ENCODE measurements at regions not wholly inside any gene's neighbourhood (a gene's known extent, or its start where the extent isn't known, plus 50 kb on each side); places are given as distances from the start of the nearest gene placed in this dataset.

DNA sequence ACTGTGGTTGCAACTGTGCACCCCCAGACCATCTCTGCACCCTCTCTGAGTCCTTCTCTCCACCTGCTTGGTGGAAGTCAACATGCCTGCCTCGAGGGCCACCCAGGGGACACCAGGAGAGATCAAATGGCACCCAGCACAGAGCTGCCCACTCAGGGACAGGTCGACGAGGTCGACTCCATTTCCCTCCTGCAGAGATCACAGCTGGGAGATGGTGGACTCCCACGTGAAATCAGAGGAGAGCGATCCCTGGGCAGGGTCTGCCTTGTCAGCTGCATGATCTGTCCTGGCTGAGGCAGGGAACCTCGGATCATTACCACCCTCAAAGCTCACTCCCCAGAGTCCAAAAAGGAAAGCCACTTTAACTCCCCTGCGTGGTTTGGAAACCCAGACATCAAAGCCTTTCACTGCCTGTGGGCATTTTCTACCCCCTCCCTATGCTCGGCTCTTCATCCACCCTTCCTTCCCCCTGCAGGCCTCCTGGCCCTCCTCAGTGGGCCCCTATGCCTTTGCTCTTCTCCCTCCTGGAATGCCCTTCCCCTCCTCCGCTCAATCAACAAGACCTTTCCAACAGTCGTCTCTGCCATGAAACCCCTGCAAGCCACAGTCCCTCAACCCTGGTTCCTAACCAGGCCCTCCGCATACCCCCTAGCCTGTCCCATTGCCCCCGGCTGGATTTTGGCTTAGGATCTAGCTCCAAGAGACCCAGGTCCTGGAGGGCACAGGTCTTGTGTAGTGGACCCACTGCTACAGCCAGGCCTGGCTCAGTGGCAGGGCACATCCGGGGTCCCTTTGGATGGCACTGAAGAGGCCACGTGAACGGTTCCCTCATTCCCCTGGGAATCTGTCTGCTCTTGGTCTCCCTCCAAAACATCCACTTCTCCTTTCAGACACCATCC is 103.8 kb upstream of the RPL38 start:
- Mint-ChIP-seq H3K27me3 (ENCODE audit: low read depth) (no peaks in the 10 kb centered on the region; the same call in 1 of the 2 replicates), H3K9me3 (no peaks in the 10 kb centered on the region), H3K4me1 (no peaks in the 10 kb centered on the region), H3K36me3 (no peaks in the 10 kb centered on the region), H3K4me3 (no peak overlapping the region), H3K27ac (no peak overlapping the region)
- ChIA-PET POLR2A (no interaction called here), CTCF (interaction anchor here (0.9 to 1.2 kb wide), 2 partner anchors 10 to 100 kb away, joined by 4 to 5 read pairs; no protein-coding TSS in a partner anchor)
- ATAC-seq (peak; percentile 66), DNase-seq (ENCODE audit: low spot score) (no peak)
- no peak for TF ChIP-seq ESRRA (CRISPR knock-in tag; IDR thresholded peaks at IDR 0.05; ENCODE audit: borderline replicate concordance)
- no peak for TF ChIP-seq GRHL2 (CRISPR knock-in tag; IDR thresholded peaks at IDR 0.05; ENCODE audit: insufficient replicate concordance, severe bottlenecking)
- no peak for TF ChIP-seq NR3C1 (CRISPR knock-in tag; conservative IDR thresholded peaks at IDR 0.05; ENCODE audit: low read depth)
- no peak for TF ChIP-seq ZNF423 (CRISPR knock-in tag; IDR thresholded peaks at IDR 0.05)
- TF ChIP-seq TEAD1 (CRISPR knock-in tag; IDR thresholded peaks at IDR 0.05) = no peak
- TF ChIP-seq, protein P1, sequence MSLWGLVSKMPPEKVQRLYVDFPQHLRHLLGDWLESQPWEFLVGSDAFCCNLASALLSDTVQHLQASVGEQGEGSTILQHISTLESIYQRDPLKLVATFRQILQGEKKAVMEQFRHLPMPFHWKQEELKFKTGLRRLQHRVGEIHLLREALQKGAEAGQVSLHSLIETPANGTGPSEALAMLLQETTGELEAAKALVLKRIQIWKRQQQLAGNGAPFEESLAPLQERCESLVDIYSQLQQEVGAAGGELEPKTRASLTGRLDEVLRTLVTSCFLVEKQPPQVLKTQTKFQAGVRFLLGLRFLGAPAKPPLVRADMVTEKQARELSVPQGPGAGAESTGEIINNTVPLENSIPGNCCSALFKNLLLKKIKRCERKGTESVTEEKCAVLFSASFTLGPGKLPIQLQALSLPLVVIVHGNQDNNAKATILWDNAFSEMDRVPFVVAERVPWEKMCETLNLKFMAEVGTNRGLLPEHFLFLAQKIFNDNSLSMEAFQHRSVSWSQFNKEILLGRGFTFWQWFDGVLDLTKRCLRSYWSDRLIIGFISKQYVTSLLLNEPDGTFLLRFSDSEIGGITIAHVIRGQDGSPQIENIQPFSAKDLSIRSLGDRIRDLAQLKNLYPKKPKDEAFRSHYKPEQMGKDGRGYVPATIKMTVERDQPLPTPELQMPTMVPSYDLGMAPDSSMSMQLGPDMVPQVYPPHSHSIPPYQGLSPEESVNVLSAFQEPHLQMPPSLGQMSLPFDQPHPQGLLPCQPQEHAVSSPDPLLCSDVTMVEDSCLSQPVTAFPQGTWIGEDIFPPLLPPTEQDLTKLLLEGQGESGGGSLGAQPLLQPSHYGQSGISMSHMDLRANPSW (CRISPR knock-in tag; conservative IDR thresholded peaks at IDR 0.05; ENCODE audit: low read depth) = no peak
- TF ChIP-seq, protein P2, sequence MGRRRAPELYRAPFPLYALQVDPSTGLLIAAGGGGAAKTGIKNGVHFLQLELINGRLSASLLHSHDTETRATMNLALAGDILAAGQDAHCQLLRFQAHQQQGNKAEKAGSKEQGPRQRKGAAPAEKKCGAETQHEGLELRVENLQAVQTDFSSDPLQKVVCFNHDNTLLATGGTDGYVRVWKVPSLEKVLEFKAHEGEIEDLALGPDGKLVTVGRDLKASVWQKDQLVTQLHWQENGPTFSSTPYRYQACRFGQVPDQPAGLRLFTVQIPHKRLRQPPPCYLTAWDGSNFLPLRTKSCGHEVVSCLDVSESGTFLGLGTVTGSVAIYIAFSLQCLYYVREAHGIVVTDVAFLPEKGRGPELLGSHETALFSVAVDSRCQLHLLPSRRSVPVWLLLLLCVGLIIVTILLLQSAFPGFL (CRISPR knock-in tag; IDR thresholded peaks at IDR 0.05; ENCODE audit: borderline replicate concordance) = no peak
- no peak for TF ChIP-seq FOXK1 (CRISPR knock-in tag; IDR thresholded peaks at IDR 0.05)
- no peak for TF ChIP-seq ELF4 (CRISPR knock-in tag; IDR thresholded peaks at IDR 0.05; ENCODE audit: low read depth)
- no peak for TF ChIP-seq NR1H2 (CRISPR knock-in tag; IDR thresholded peaks at IDR 0.05)

DNA sequence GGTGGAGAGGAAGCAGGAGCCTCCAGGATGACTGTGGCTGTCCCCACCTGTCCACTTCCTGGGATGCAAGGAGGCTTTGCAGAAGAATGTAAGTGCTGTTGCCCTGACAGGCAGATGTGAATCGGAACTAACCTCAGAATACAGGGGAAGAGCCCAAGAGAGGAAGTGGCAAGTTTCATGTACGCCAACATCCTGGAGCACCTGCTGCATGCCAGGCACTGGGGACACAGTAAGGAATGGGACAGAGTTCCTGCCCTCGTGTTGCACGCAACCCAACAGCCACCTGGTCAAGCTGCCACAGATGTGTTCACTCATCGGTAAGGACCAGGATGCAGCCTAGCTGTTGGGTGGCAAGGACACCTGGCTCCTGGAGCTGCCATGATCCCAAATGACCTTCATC is 98.6 kb upstream of the RPL38 start:
- ChIA-PET POLR2A (no interaction called here), CTCF (no interaction called here)
- peaks cover 20% of the 10 kb centered on the region for H3K4me1 Mint-ChIP-seq
- H3K27me3 Mint-ChIP-seq (ENCODE audit: low read depth) = peaks cover 8% of the 10 kb centered on the region; the same call in 1 of the 2 replicates
- no peak overlapping the region for H3K4me3 Mint-ChIP-seq
- no peak overlapping the region for H3K27ac Mint-ChIP-seq
- ATAC-seq = no peak
- H3K36me3 Mint-ChIP-seq = no peaks in the 10 kb centered on the region
- no peak for DNase-seq (ENCODE audit: low spot score)
- TF ChIP-seq, protein P3, sequence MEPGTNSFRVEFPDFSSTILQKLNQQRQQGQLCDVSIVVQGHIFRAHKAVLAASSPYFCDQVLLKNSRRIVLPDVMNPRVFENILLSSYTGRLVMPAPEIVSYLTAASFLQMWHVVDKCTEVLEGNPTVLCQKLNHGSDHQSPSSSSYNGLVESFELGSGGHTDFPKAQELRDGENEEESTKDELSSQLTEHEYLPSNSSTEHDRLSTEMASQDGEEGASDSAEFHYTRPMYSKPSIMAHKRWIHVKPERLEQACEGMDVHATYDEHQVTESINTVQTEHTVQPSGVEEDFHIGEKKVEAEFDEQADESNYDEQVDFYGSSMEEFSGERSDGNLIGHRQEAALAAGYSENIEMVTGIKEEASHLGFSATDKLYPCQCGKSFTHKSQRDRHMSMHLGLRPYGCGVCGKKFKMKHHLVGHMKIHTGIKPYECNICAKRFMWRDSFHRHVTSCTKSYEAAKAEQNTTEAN (CRISPR knock-in tag; IDR thresholded peaks at IDR 0.05) = no peak
- TF ChIP-seq ZBTB21 (CRISPR knock-in tag; IDR thresholded peaks at IDR 0.05; ENCODE audit: borderline replicate concordance) (no peak), NFATC4 (CRISPR knock-in tag; IDR thresholded peaks at IDR 0.05) (no peak), SP1 (CRISPR knock-in tag; conservative IDR thresholded peaks at IDR 0.05) (no peak)
- H3K9me3 Mint-ChIP-seq = no peaks in the 10 kb centered on the region

DNA sequence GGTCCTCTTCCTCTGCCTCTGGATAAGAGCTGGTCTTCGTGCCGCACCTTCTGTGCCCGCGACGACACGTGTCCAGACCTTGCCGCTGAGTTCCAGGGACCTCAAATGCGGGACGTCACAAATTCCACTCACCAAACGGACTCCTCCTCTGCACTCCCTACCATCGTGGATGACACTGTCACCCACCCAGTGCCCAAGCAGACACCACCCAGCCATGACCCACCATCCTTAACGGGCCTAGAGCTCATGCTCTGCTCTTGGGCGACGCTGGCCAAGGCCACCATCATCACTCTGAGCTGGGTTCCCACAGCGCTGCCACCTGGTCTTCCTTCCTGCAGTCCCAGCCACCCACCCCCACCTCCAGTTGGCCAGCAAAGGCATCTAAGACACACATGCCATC is 96.4 kb upstream of the RPL38 start:
- ATAC-seq (no peak), DNase-seq (ENCODE audit: low spot score) (no peak)
- Mint-ChIP-seq H3K27ac (no peak overlapping the region), H3K36me3 (no peaks in the 10 kb centered on the region), H3K4me3 (no peak overlapping the region), H3K4me1 (peaks cover 28% of the 10 kb centered on the region), H3K9me3 (peaks cover 2% of the 10 kb centered on the region; the same call in 1 of the 2 replicates), H3K27me3 (ENCODE audit: low read depth) (peaks cover 8% of the 10 kb centered on the region; the same call in 1 of the 2 replicates)
- ChIA-PET CTCF (interaction anchor here (0.6 to 6.1 kb wide), 6 partner anchors 12 to 1371 kb away, joined by 3 to 52 read pairs (median 5); no protein-coding TSS in a partner anchor), POLR2A (interaction anchor here (1.2 kb wide), 1 partner anchor 9 kb away, joined by 3 read pairs; no protein-coding TSS in a partner anchor)
- TF ChIP-seq KAT7 (CRISPR knock-in tag; IDR thresholded peaks at IDR 0.05; ENCODE audit: borderline replicate concordance) (no peak), FOXJ3 (CRISPR knock-in tag; IDR thresholded peaks at IDR 0.05; ENCODE audit: borderline replicate concordance) (no peak), PRRX2 (CRISPR knock-in tag; IDR thresholded peaks at IDR 0.05) (no peak), ZNF671 (CRISPR knock-in tag; IDR thresholded peaks at IDR 0.05) (no peak), SMAD3 (CRISPR knock-in tag; IDR thresholded peaks at IDR 0.05; ENCODE audit: borderline replicate concordance) (no peak), ZNF219 (CRISPR knock-in tag; IDR thresholded peaks at IDR 0.05; ENCODE audit: borderline replicate concordance) (no peak), JAZF1 (CRISPR knock-in tag; IDR thresholded peaks at IDR 0.05) (no peak)
- TF ChIP-seq, protein P1 (CRISPR knock-in tag; conservative IDR thresholded peaks at IDR 0.05; ENCODE audit: low read depth) = no peak
